ENCODE measurements at regions not wholly inside any gene's neighbourhood (a gene's known extent, or its start where the extent isn't known, plus 50 kb on each side); places are given as distances from the start of the nearest gene placed in this dataset.

GRCh38 chr12:98151105-98151590, 364.2 kb upstream of the TMPO start:
- TF ChIP-seq, protein P1, sequence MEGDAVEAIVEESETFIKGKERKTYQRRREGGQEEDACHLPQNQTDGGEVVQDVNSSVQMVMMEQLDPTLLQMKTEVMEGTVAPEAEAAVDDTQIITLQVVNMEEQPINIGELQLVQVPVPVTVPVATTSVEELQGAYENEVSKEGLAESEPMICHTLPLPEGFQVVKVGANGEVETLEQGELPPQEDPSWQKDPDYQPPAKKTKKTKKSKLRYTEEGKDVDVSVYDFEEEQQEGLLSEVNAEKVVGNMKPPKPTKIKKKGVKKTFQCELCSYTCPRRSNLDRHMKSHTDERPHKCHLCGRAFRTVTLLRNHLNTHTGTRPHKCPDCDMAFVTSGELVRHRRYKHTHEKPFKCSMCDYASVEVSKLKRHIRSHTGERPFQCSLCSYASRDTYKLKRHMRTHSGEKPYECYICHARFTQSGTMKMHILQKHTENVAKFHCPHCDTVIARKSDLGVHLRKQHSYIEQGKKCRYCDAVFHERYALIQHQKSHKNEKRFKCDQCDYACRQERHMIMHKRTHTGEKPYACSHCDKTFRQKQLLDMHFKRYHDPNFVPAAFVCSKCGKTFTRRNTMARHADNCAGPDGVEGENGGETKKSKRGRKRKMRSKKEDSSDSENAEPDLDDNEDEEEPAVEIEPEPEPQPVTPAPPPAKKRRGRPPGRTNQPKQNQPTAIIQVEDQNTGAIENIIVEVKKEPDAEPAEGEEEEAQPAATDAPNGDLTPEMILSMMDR (IDR thresholded peaks at IDR 0.05 in 4 of 5, conservative IDR thresholded peaks at IDR 0.05 in 1 of 5), result no peak
- TF ChIP-seq POLR2A (IDR thresholded peaks at IDR 0.05), result no peak
- in situ Hi-C loops (cut with MboI; ENCODE audit: low sequenced_read_pairs in 4 of 4) (no loop called here), intact Hi-C loops (cut with DNase I; ENCODE audit: low total_unique reads) (no loop called here)
- DNase-seq (no peak), ATAC-seq (no peak)
- no peaks in the 10 kb centered on the region for H3K4me1 ChIP-seq
- H3K27me3 ChIP-seq, result no peaks in the 10 kb centered on the region
- no peak overlapping the region for H3K4me3 ChIP-seq
- no peaks in the 10 kb centered on the region for H3K36me3 ChIP-seq
- no peaks in the 10 kb centered on the region for H3K9me3 ChIP-seq
- H3K27ac ChIP-seq, result no peak overlapping the region

GRCh38 chr12:98151984-98152383, 363.4 kb upstream of the TMPO start:
- no peak for ATAC-seq
- Histone ChIP-seq H3K9me3 (no peaks in the 10 kb centered on the region), H3K4me3 (no peak overlapping the region), H3K4me1 (no peaks in the 10 kb centered on the region), H3K27ac (no peak overlapping the region), H3K27me3 (no peaks in the 10 kb centered on the region), H3K36me3 (no peaks in the 10 kb centered on the region)
- no peak for DNase-seq
- no peak for TF ChIP-seq POLR2A (IDR thresholded peaks at IDR 0.05)
- TF ChIP-seq, protein P1 (IDR thresholded peaks at IDR 0.05 in 4 of 5, conservative IDR thresholded peaks at IDR 0.05 in 1 of 5), result no peak
- in situ Hi-C loops (cut with MboI; ENCODE audit: low sequenced_read_pairs in 4 of 4), result no loop called here
- intact Hi-C loops (cut with DNase I; ENCODE audit: low total_unique reads), result no loop called here

DNA sequence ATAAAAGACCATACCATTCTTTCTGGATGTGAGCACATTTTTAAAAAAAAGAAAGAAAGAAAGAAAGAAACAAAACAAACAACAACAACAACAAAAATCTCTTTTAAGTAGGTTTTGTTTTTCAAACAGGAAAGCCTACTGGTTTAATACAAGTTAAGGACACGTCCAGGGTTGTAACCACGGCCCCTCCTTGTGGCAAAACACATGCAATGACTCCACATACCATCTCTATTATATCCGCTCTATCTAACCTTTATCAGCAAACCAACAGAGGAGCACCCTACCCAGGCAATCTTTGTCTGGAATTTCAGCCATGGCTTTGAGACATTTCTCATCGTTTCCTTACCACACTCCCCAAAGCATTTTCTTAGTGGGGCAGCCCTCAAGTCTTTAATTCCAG, 360.5 kb upstream of the TMPO start:
- no peak for ATAC-seq
- Histone ChIP-seq H3K27ac (no peak overlapping the region), H3K36me3 (no peaks in the 10 kb centered on the region), H3K9me3 (no peaks in the 10 kb centered on the region), H3K27me3 (no peaks in the 10 kb centered on the region), H3K4me3 (no peak overlapping the region), H3K4me1 (no peaks in the 10 kb centered on the region)
- TF ChIP-seq, protein P1 (IDR thresholded peaks at IDR 0.05 in 4 of 5, conservative IDR thresholded peaks at IDR 0.05 in 1 of 5), result peak in 2 of 5 experiments; percentile 16
- no peak for TF ChIP-seq POLR2A (IDR thresholded peaks at IDR 0.05)
- intact Hi-C loops (cut with DNase I; ENCODE audit: low total_unique reads) (no loop called here), in situ Hi-C loops (cut with MboI; ENCODE audit: low sequenced_read_pairs in 4 of 4) (no loop called here)
- DNase-seq, result no peak

GRCh38 chr12:98156697-98157096, 358.7 kb upstream of the TMPO start:
- intact Hi-C loops (cut with DNase I; ENCODE audit: low total_unique reads), result no loop called here
- ATAC-seq, result no peak

More at GRCh38 chr12:98156697-98157096, 358.7 kb upstream of the TMPO start:
- no peak for DNase-seq
- in situ Hi-C loops (cut with MboI; ENCODE audit: low sequenced_read_pairs in 4 of 4), result no loop called here
- no peaks in the 10 kb centered on the region for H3K4me1 ChIP-seq
- H3K9me3 ChIP-seq, result no peaks in the 10 kb centered on the region
- H3K27me3 ChIP-seq, result no peaks in the 10 kb centered on the region
- TF ChIP-seq, protein P1 (IDR thresholded peaks at IDR 0.05 in 4 of 5, conservative IDR thresholded peaks at IDR 0.05 in 1 of 5), result no peak
- no peak for TF ChIP-seq POLR2A (IDR thresholded peaks at IDR 0.05)
- no peaks in the 10 kb centered on the region for H3K36me3 ChIP-seq
- H3K27ac ChIP-seq, result no peak overlapping the region
- H3K4me3 ChIP-seq, result no peak overlapping the region
